A673 (cell line): ENCODE measurements at regions not wholly inside any gene's neighbourhood (a gene's known extent, or its start where the extent isn't known, plus 50 kb on each side); places are given as distances from the start of the nearest gene placed in this dataset.

Experiments used
- EZH2 ChIP-seq: fragments of 200-600 bp; sonication (generic); IDR thresholded peaks from 2 replicates; pipeline ENCODE4 v1.6.1; 2017; ENCODE audit warnings: borderline replicate concordance, low read depth, mild to moderate bottlenecking, mixed read lengths, antibody characterized with exemption, low read length; ENCODE audit not compliant: poor library complexity, severe bottlenecking
- TF ChIP-seq, protein P1 (sequence below): fragments of 300-800, 200-600 bp; sonication (generic); conservative IDR thresholded peaks from 2 replicates; pipeline ENCODE4 v1.5.1; 2017; ENCODE audit warnings: low read depth, mild to moderate bottlenecking, antibody characterized with exemption, low read length, moderate library complexity, mixed read lengths

GRCh38 chr5:157944077-157944633, 85.2 kb upstream of the CLINT1 start:
- TF ChIP-seq, protein P1, sequence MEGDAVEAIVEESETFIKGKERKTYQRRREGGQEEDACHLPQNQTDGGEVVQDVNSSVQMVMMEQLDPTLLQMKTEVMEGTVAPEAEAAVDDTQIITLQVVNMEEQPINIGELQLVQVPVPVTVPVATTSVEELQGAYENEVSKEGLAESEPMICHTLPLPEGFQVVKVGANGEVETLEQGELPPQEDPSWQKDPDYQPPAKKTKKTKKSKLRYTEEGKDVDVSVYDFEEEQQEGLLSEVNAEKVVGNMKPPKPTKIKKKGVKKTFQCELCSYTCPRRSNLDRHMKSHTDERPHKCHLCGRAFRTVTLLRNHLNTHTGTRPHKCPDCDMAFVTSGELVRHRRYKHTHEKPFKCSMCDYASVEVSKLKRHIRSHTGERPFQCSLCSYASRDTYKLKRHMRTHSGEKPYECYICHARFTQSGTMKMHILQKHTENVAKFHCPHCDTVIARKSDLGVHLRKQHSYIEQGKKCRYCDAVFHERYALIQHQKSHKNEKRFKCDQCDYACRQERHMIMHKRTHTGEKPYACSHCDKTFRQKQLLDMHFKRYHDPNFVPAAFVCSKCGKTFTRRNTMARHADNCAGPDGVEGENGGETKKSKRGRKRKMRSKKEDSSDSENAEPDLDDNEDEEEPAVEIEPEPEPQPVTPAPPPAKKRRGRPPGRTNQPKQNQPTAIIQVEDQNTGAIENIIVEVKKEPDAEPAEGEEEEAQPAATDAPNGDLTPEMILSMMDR: no peak
- TF ChIP-seq EZH2: no peak
